H9 (cell line): ENCODE measurements at regions not wholly inside any gene's neighbourhood (a gene's known extent, or its start where the extent isn't known, plus 50 kb on each side); places are given as distances from the start of the nearest gene placed in this dataset.

Experiments
- DNase-seq: peaks from one replicate; pipeline ENCODE4 v3.0.0-alpha.2; 2017
- H2AFZ ChIP-seq: one replicate; pipeline ENCODE4 v1.6.1; 2013; ENCODE audit warnings: mild to moderate bottlenecking, low read length, control low read depth, moderate library complexity
- H2AK5ac ChIP-seq: 2 replicates; pipeline ENCODE4 v1.6.1; 2013; ENCODE audit warnings: low read length, control low read depth, mixed read lengths; ENCODE audit not compliant: insufficient read length
- H2BK120ac ChIP-seq: one replicate; pipeline ENCODE4 v1.6.1; 2013; ENCODE audit warnings: low read depth, mild to moderate bottlenecking, low read length, control low read depth, inconsistent platforms; ENCODE audit not compliant: poor library complexity, severe bottlenecking
- H2BK12ac ChIP-seq: 2 replicates; pipeline ENCODE4 v1.6.1; 2013; ENCODE audit warnings: low read length, control low read depth, mixed read lengths, low read depth; ENCODE audit not compliant: insufficient read length
- H2BK15ac ChIP-seq: 2 replicates; pipeline ENCODE4 v1.6.1; 2013; ENCODE audit warnings: low read depth, low read length, control low read depth
- H2BK20ac ChIP-seq: one replicate; pipeline ENCODE4 v1.6.1; 2013; ENCODE audit warnings: low read depth, mild to moderate bottlenecking, low read length, control low read depth, inconsistent platforms; ENCODE audit not compliant: poor library complexity, severe bottlenecking
- H2BK5ac ChIP-seq: 2 replicates; pipeline ENCODE4 v1.6.1; 2013; ENCODE audit warnings: low read length, control low read depth, mixed read lengths; ENCODE audit not compliant: insufficient read length
- H3K14ac ChIP-seq: 2 replicates; pipeline ENCODE4 v1.6.1; 2013; ENCODE audit warnings: low read length, control low read depth; ENCODE audit not compliant: insufficient read depth
- H3K18ac ChIP-seq: 2 replicates; pipeline ENCODE4 v1.6.1; 2013; ENCODE audit warnings: low read depth, mild to moderate bottlenecking, mixed read lengths, low read length, control low read depth; ENCODE audit not compliant: insufficient read length
- H3K23ac ChIP-seq: 2 replicates; pipeline ENCODE4 v1.6.1; 2013; ENCODE audit warnings: low read length, control low read depth, mixed read lengths, low read depth; ENCODE audit not compliant: insufficient read length
- H3K23me2 ChIP-seq: 2 replicates; pipeline ENCODE4 v1.6.1; 2013; ENCODE audit warnings: low read depth, mild to moderate bottlenecking, mixed read lengths, low read length, control low read depth; ENCODE audit not compliant: insufficient read length, poor library complexity, severe bottlenecking
- H3K27ac ChIP-seq: 2 replicates; pipeline ENCODE4 v1.5.1; 2013; ENCODE audit warnings: low read length, control low read depth, mixed read lengths, low read depth; ENCODE audit not compliant: insufficient read length
- H3K27me3 ChIP-seq: 2 replicates; pipeline ENCODE4 v1.6.1; 2013; ENCODE audit warnings: low read length, control low read depth, inconsistent platforms; ENCODE audit not compliant: insufficient read depth
- H3K4ac ChIP-seq: 2 replicates; pipeline ENCODE4 v1.6.1; 2013; ENCODE audit warnings: low read depth, mild to moderate bottlenecking, control low read depth, inconsistent platforms, low read length, moderate library complexity
- H3K4me1 ChIP-seq: 2 replicates; pipeline ENCODE4 v1.6.1; 2013; ENCODE audit warnings: low read length, control low read depth, inconsistent platforms; ENCODE audit not compliant: insufficient read depth
- H3K4me2 ChIP-seq: 2 replicates; pipeline ENCODE4 v1.6.1; 2013; ENCODE audit warnings: low read length, control low read depth, mixed read lengths; ENCODE audit not compliant: insufficient read length, insufficient read depth
- H3K56ac ChIP-seq: 2 replicates; pipeline ENCODE4 v1.6.1; 2013; ENCODE audit warnings: low read depth, mild to moderate bottlenecking, mixed read lengths, low read length, control low read depth; ENCODE audit not compliant: insufficient read length
- H3K79me1 ChIP-seq: 2 replicates; pipeline ENCODE4 v1.6.1; 2013; ENCODE audit warnings: low read depth, mild to moderate bottlenecking, moderate library complexity, low read length, control low read depth, inconsistent platforms; ENCODE audit not compliant: insufficient read depth, poor library complexity, severe bottlenecking
- H3K79me2 ChIP-seq: 2 replicates; pipeline ENCODE4 v1.6.1; 2013; ENCODE audit warnings: low read length, control low read depth, inconsistent platforms; ENCODE audit not compliant: insufficient read depth
- H3K9ac ChIP-seq: 2 replicates; pipeline ENCODE4 v1.6.1; 2013; ENCODE audit warnings: low read length, control low read depth, mixed read lengths; ENCODE audit not compliant: insufficient read length; ENCODE audit errors: extremely low read depth
- H3K9me3 ChIP-seq: one replicate; pipeline ENCODE4 v1.6.1; 2013; ENCODE audit warnings: low read depth, low read length, inconsistent platforms; ENCODE audit not compliant: control insufficient read depth
- H3T11ph ChIP-seq: one replicate; pipeline ENCODE4 v1.6.1; 2013; ENCODE audit warnings: mild to moderate bottlenecking, low read length, control low read depth, inconsistent platforms
- H4K20me1 ChIP-seq: one replicate; pipeline ENCODE4 v1.6.1; 2013; ENCODE audit not compliant: control insufficient read depth, insufficient read length, insufficient read depth
- H4K5ac ChIP-seq: 2 replicates; pipeline ENCODE4 v1.6.1; 2013; ENCODE audit warnings: low read depth, mild to moderate bottlenecking, mixed read lengths, low read length, control low read depth; ENCODE audit not compliant: insufficient read length
- H4K8ac ChIP-seq: replicated peaks from 2 replicates; pipeline ENCODE4 v1.6.1; 2013; ENCODE audit warnings: low read length, control low read depth, mixed read lengths, low read depth; ENCODE audit not compliant: insufficient read length
- H4K91ac ChIP-seq: 2 replicates; pipeline ENCODE4 v1.6.1; 2013; ENCODE audit warnings: low read depth, mild to moderate bottlenecking, moderate library complexity, mixed read lengths, low read length, control low read depth; ENCODE audit not compliant: insufficient read length
- H3K27ac Mint-ChIP-seq, 3 experiments: 2 replicates in 2 of 3; 3 replicates in 1 of 3; pipeline ENCODE4 v1.8.0; 2020 to 2021; ENCODE audit warnings: mixed read lengths in 3 of 3, mild to moderate bottlenecking in 1 of 3, moderate library complexity in 1 of 3
- H3K27me3 Mint-ChIP-seq: 2 replicates; pipeline ENCODE4 v1.8.0; 2021; ENCODE audit warnings: low read depth, mild to moderate bottlenecking, moderate library complexity, mixed read lengths
- H3K36me3 Mint-ChIP-seq, 3 experiments: 2 replicates in 2 of 3; 3 replicates in 1 of 3; pipeline ENCODE4 v1.8.0; 2020 to 2021; ENCODE audit warnings: low read depth in 3 of 3, mixed read lengths in 3 of 3; ENCODE audit not compliant: insufficient read depth in 1 of 3
- H3K4me1 Mint-ChIP-seq, 2 experiments: 2 replicates each; pipeline ENCODE4 v1.8.0; 2020; ENCODE audit warnings: mixed read lengths in 2 of 2
- H3K4me3 Mint-ChIP-seq, 2 experiments: 2 replicates in 1 of 2; 3 replicates in 1 of 2; pipeline ENCODE4 v1.8.0; 2020 to 2021; ENCODE audit warnings: mild to moderate bottlenecking in 2 of 2, mixed read lengths in 2 of 2, moderate library complexity in 1 of 2
- H3K9me3 Mint-ChIP-seq, 2 experiments: 2 replicates in 1 of 2; 3 replicates in 1 of 2; pipeline ENCODE4 v1.8.0; 2020; ENCODE audit warnings: mild to moderate bottlenecking in 2 of 2, mixed read lengths in 2 of 2, moderate library complexity in 1 of 2
- CTCF ChIP-seq: fragments of 200-600 bp; sonication (generic); conservative IDR thresholded peaks from 3 replicates; pipeline ENCODE4 v1.8.0; 2021; ENCODE audit warnings: antibody characterized with exemption, mild to moderate bottlenecking
- WGBS: extraction: QIAGEN DNeasy Blood & Tissue Kit; methylation state at CpG from one replicate; pipeline ENCODE4 v1.1.7; 2013; ENCODE audit warnings: missing lambda C conversion rate, low lambda C conversion rate, mixed read lengths; ENCODE audit not compliant: insufficient read length; ENCODE audit errors: extremely low coverage; 5-methylcytosine and 5-hydroxymethylcytosine counted together

GRCh38 chr2:38473333-38474005 lies 96.4 kb upstream of the ATL2 start:
- no peak overlapping the region for H3K4me3 Mint-ChIP-seq
- no CpG with 5 or more reads among the region's 5 CpGs for WGBS
- Histone ChIP-seq H3T11ph (no peak overlapping the region), H3K79me1 (no peaks in the 10 kb centered on the region), H3K4me2 (no peak overlapping the region), H4K8ac (no peak overlapping the region), H3K9ac (no peak overlapping the region), H2BK12ac (no peak overlapping the region), H2BK120ac (no peak overlapping the region), H2AK5ac (no peak overlapping the region), H3K79me2 (no peaks in the 10 kb centered on the region), H3K9me3 (no peaks in the 10 kb centered on the region), H4K5ac (no peak overlapping the region), H3K27me3 (no peaks in the 10 kb centered on the region), H4K91ac (no peak overlapping the region), H4K20me1 (no peaks in the 10 kb centered on the region), H3K56ac (no peak overlapping the region), H2AFZ (no peak overlapping the region), H3K14ac (no peak overlapping the region), H3K23ac (no peak overlapping the region), H3K23me2 (no peaks in the 10 kb centered on the region), H3K27ac (no peak overlapping the region), H3K4me1 (no peaks in the 10 kb centered on the region), H2BK5ac (no peak overlapping the region), H2BK20ac (no peak overlapping the region), H3K4ac (no peak overlapping the region), H2BK15ac (no peak overlapping the region), H3K18ac (no peak overlapping the region)
- no peak for DNase-seq
- H3K27me3 Mint-ChIP-seq, result peaks cover 3% of the 10 kb centered on the region; the same call in 1 of the 2 replicates
- no peaks in the 10 kb centered on the region for H3K9me3 Mint-ChIP-seq
- H3K4me1 Mint-ChIP-seq, result peaks cover 4% of the 10 kb centered on the region in 2 experiments; a peak in 2 of 4 replicates
- no peak for TF ChIP-seq CTCF
- H3K27ac Mint-ChIP-seq, result no peak overlapping the region
- no peaks in the 10 kb centered on the region for H3K36me3 Mint-ChIP-seq
